HEK293T (cell line): ENCODE measurements at regions not wholly inside any gene's neighbourhood (a gene's known extent, or its start where the extent isn't known, plus 50 kb on each side); places are given as distances from the start of the nearest gene placed in this dataset.
"Not testable (repeated sequence)": the region's sequence is repeated elsewhere in the genome, so short reads cannot be mapped to it uniquely, and the experiment has no call there.

ENCODE experiments used
- CTCF ChIA-PET: fragments of 350-600 bp; formaldehyde crosslinking; extraction: SDS; loops from one replicate; lab custom pipeline; 2021; ENCODE audit warnings: antibody characterized with exemption, inconsistent platforms; lab: Yijun Ruan, JAX
- POLR2A ChIA-PET: fragments of 350-600 bp; formaldehyde crosslinking; extraction: SDS; loops from one replicate; lab custom pipeline; 2020; ENCODE audit warnings: antibody characterized with exemption, inconsistent platforms; lab: Yijun Ruan, JAX
- DNase-seq: peaks from one replicate; pipeline ENCODE4 v3.0.0; 2012; ENCODE audit warnings: mixed read lengths; ENCODE audit errors: extremely low spot score
- ARNT ChIP-seq: fragments of 450-650 bp; IDR thresholded peaks from 2 replicates; pipeline ENCODE4 v1.6.1; 2017; ENCODE audit warnings: mild to moderate bottlenecking
- BHLHE40 ChIP-seq: fragments of 450-650 bp; IDR thresholded peaks from 2 replicates; pipeline ENCODE4 v1.6.1; 2016; ENCODE audit warnings: mild to moderate bottlenecking, moderate library complexity, borderline replicate concordance
- CTBP1 ChIP-seq: fragments of 450-650 bp; IDR thresholded peaks from 2 replicates; pipeline ENCODE4 v1.6.1; 2016; ENCODE audit warnings: borderline replicate concordance
- ELF4 ChIP-seq: fragments of 450-650 bp; IDR thresholded peaks from 2 replicates; pipeline ENCODE4 v1.6.1; 2017; ENCODE audit warnings: antibody characterized with exemption
- FOXA1 ChIP-seq: fragments of 450-650 bp; IDR thresholded peaks from 2 replicates; pipeline ENCODE4 v1.6.1; 2016; ENCODE audit warnings: mild to moderate bottlenecking
- FOXK2 ChIP-seq: fragments of 450-650 bp; IDR thresholded peaks from 2 replicates; pipeline ENCODE4 v1.6.1; 2016; ENCODE audit warnings: mild to moderate bottlenecking
- FOXM1 ChIP-seq: fragments of 450-650 bp; IDR thresholded peaks from 2 replicates; pipeline ENCODE4 v1.6.1; 2017; ENCODE audit warnings: mild to moderate bottlenecking, borderline replicate concordance
- HDGF ChIP-seq: fragments of 450-650 bp; IDR thresholded peaks from 2 replicates; pipeline ENCODE4 v1.6.1; 2017; ENCODE audit warnings: antibody characterized with exemption, borderline replicate concordance
- L3MBTL2 ChIP-seq: fragments of 450-650 bp; conservative IDR thresholded peaks from 2 replicates; pipeline ENCODE4 v1.6.1; 2016; ENCODE audit warnings: mild to moderate bottlenecking
- LEF1 ChIP-seq: fragments of 450-650 bp; IDR thresholded peaks from 2 replicates; pipeline ENCODE4 v1.6.1; 2017; ENCODE audit warnings: mild to moderate bottlenecking, borderline replicate concordance
- NFRKB ChIP-seq: fragments of 450-650 bp; IDR thresholded peaks from 2 replicates; pipeline ENCODE4 v1.6.1; 2016; ENCODE audit warnings: mild to moderate bottlenecking, moderate library complexity
- SP1 ChIP-seq: fragments of 450-650 bp; IDR thresholded peaks from 2 replicates; pipeline ENCODE4 v1.6.1; 2017
- SUZ12 ChIP-seq: fragments of 450-650 bp; IDR thresholded peaks from 2 replicates; pipeline ENCODE4 v1.6.1; 2016; ENCODE audit warnings: mild to moderate bottlenecking
- TARDBP ChIP-seq: fragments of 450-650 bp; IDR thresholded peaks from 2 replicates; pipeline ENCODE4 v1.6.1; 2016
- ZNF384 ChIP-seq: fragments of 450-650 bp; IDR thresholded peaks from 2 replicates; pipeline ENCODE4 v1.6.1; 2016
- TF ChIP-seq, protein P1 (sequence below): fragments of 450-650 bp; IDR thresholded peaks from 2 replicates; pipeline ENCODE4 v1.6.1; 2016

DNA sequence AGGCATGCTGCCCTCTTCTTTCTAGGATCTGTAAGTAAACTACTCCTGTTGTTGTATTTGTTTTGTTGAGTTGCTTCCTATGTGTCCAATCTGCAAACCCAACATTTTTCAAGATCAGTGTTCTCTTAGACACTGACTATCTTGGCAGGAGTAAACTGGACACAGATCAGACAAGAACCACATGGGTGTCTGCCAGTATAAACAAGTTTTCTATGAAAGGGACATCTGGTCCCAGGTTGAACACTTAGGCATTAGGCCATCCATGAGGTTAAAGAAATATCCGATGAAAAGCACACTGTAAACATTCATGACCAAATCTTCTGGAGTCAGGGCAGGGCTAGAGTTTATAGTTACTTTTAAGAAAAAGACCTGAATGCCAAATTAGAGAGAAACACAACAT is 441.8 kb downstream of the NYAP2 start:
- POLR2A ChIA-PET = no interaction called here
- DNase-seq = no peak
- TF ChIP-seq CTBP1 (no peak), HDGF (no peak), TARDBP (no peak), SUZ12 (no peak), FOXA1 (no peak), SP1 (no peak), LEF1 (no peak), ELF4 (no peak), BHLHE40 (no peak), FOXK2 (no peak), NFRKB (no peak), L3MBTL2 (no peak), ZNF384 (no peak), ARNT (no peak), FOXM1 (no peak)
- TF ChIP-seq, protein P1, sequence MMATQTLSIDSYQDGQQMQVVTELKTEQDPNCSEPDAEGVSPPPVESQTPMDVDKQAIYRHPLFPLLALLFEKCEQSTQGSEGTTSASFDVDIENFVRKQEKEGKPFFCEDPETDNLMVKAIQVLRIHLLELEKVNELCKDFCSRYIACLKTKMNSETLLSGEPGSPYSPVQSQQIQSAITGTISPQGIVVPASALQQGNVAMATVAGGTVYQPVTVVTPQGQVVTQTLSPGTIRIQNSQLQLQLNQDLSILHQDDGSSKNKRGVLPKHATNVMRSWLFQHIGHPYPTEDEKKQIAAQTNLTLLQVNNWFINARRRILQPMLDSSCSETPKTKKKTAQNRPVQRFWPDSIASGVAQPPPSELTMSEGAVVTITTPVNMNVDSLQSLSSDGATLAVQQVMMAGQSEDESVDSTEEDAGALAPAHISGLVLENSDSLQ = no peak
- CTCF ChIA-PET = no interaction called here

DNA sequence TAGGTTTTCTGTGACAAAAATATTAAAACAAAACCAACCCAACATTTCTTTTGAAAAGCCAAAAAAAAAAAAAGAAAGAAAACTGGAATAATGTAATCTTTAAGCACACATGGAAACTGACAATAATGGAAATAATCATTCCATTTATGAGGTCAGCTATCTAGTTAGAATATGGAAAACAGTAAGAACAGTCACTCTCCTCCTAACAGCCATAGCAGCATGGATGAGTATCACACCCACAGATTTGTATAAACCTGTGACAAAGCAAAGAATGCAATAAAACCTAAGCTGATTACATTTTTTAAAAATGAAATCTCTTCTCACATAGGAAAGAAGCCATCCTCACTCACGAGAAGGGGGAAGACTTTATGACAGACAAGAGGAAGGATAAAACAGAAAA is 437.8 kb downstream of the NYAP2 start:
- TF ChIP-seq L3MBTL2 = no peak
- no peak for TF ChIP-seq ELF4
- TF ChIP-seq LEF1 = no peak
- no peak for TF ChIP-seq NFRKB
- TF ChIP-seq FOXK2 = no peak
- no peak for TF ChIP-seq ZNF384
- no peak for TF ChIP-seq SUZ12
- TF ChIP-seq FOXM1 = no peak
- POLR2A ChIA-PET = no interaction called here
- CTCF ChIA-PET = no interaction called here

DNA sequence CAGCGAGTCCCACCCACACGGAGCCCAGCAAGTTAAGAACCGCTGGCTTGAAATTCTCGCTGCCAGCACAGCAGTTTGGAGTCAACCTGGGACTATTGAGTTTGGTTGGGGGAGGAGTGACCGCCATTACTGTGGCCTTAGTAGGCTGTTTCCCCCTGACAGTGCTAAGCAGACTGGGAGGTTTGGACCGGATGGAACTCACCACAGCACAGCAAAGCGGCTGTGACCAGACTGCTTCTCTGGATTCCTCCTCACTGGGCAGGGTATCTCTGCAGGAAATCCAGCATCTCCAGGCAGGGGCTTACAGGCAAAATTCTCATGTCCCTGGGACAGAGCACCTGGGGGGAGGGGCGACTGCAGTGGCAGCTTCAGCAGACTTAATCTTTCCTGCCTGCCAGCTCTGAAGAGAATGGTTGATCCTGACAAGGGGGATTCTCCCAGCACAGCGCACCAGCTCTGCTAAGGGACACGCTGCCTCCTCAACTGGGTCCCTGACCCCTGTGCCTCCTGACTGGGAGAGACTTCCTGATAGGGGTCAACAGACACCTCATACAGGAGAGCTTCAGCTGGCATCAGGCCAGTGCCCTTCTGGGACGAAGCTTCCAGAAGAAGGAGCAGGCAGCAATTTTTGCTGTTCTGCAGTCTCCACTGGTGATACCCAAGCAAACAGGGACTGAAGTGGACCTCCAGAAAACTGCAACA is 425.4 kb downstream of the NYAP2 start:
- ChIA-PET POLR2A (no interaction called here), CTCF (no interaction called here)
- TF ChIP-seq, protein P1 = no peak
- no peak for TF ChIP-seq ZNF384
- no peak for TF ChIP-seq FOXA1
- TF ChIP-seq SUZ12 = no peak
- TF ChIP-seq SP1 = no peak
- TF ChIP-seq L3MBTL2 = no peak
- no peak for TF ChIP-seq ELF4
- no peak for TF ChIP-seq HDGF
- TF ChIP-seq NFRKB = no peak
- no peak for TF ChIP-seq FOXK2
- no peak for TF ChIP-seq LEF1
- TF ChIP-seq CTBP1 = no peak
- TF ChIP-seq ARNT = no peak
- TF ChIP-seq FOXM1 = no peak
- no peak for TF ChIP-seq BHLHE40
- DNase-seq = no peak

More for the DNA sequence above, 437.8 kb downstream of the NYAP2 start:
- DNase-seq = no peak

DNA sequence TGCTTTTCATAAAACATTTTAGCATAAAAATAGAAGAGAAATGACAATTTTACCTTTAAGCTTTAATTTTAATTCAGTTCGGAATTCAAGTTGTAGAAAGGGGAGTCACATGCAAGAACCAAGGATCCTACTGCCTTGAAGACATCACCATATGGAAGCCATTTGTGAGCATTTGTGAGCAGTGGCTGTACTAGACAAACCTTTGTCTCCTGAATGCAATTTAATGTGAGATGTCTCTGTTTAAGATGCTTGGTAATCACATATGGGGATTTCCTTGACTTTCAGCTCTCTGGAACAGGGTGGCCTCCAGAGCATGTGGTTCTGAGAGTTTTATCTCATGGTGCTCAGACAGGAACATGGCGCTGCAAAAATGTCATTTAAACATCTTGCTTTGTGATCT is 421.8 kb downstream of the NYAP2 start:
- no peak for DNase-seq
- ChIA-PET CTCF (no interaction called here), POLR2A (no interaction called here)
- TF ChIP-seq SUZ12 (no peak), LEF1 (no peak), CTBP1 (no peak), SP1 (no peak), FOXK2 (no peak), ARNT (no peak), BHLHE40 (no peak), HDGF (no peak), ZNF384 (no peak), TARDBP (no peak)

DNA sequence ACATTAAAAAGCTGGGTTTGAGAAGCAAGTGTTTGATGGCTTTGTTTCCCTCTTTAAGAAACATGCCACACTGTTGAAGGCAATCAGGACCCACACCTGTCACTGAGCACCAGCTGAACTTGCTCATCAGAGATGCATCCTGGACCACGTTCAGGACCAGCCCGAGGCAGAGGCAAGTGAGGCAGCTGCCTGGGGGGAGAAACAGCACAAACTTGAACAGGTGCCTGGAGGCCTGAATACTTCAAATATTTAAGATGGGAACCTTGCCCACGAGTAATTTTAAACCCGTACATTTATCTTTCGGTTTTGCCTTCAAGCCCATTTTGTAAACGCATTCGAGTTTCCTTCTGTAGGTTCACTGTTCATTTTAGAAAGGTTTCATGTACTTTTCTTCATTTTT is 421.3 kb downstream of the NYAP2 start:
- TF ChIP-seq ZNF384 (no peak), SP1 (no peak), L3MBTL2 (no peak), FOXK2 (no peak)
- POLR2A ChIA-PET = no interaction called here
- DNase-seq = no peak
- CTCF ChIA-PET = no interaction called here

DNA sequence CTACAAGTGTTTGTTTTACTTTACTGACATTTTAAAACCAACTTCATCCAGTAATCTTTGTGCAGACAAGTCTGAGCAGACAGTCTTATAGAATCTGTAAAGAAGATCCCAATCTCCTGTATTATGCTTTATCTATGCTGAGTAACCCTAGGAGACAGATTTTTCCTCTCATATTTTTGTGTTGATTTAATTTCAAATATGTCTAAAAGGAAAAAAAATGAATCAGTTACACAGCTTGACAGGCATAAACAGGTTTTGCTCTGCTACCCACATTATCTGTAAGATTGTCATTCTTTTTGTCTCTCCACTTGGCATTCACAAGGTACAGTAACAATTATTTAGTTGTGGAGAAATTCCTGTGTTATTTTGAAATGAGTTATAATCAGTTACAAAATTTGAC is 415.0 kb downstream of the NYAP2 start:
- TF ChIP-seq FOXK2 (no peak), SUZ12 (no peak), ARNT (no peak), NFRKB (no peak), L3MBTL2 (no peak), CTBP1 (no peak), FOXM1 (no peak), ZNF384 (no peak), LEF1 (no peak), BHLHE40 (no peak), HDGF (no peak)
- TF ChIP-seq, protein P1 = no peak
- CTCF ChIA-PET = no interaction called here

DNA sequence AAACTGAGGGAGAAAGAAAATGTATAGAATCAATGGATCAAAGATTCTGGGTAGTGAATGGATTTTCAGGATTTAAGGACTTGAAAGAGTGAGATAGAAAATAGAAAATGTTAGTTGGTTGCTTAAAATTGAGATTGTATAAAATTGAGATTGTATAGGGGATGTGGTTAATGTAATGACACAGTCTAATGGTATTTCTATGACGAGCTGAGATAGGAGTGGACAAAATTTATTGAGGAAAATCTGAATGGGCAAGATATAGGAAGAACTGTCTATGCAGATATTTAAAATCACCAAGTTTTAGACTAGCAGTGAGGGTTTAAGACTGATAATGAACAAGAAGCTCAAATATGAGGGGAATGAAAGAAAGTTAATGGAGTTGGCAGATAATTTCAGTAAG is 406.6 kb downstream of the NYAP2 start:
- TF ChIP-seq ARNT = no peak
- no peak for TF ChIP-seq HDGF
- TF ChIP-seq BHLHE40 = no peak
- TF ChIP-seq, protein P1 = no peak
- no peak for TF ChIP-seq NFRKB
- no peak for TF ChIP-seq SUZ12
- no peak for TF ChIP-seq LEF1
- TF ChIP-seq ZNF384 = no peak
- TF ChIP-seq FOXA1 = no peak
- no peak for TF ChIP-seq FOXM1
- TF ChIP-seq FOXK2 = no peak
- TF ChIP-seq SP1 = no peak
- TF ChIP-seq TARDBP = no peak
- CTCF ChIA-PET = no interaction called here
- no peak for DNase-seq
- POLR2A ChIA-PET = no interaction called here

More for the DNA sequence above, 415.0 kb downstream of the NYAP2 start:
- no peak for DNase-seq
- POLR2A ChIA-PET = no interaction called here

DNA sequence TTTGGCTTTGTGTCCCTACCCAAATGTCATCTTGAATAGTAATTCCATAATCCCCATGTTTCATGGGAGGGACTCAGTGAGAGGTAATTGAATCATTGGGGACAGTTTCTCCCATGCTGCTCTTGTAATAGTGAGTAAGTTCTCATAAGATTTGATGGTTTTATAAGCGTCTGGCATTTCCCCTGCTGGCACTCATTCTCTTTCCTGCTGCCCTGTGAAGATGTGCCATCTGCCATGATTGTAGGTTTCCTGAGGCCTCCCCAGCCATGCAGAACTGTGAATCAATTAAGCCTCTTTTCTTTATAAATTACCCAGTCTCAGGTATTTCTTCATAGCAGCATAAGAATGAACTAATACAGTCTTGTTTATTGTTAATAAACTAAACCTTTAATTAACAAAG is 402.6 kb downstream of the NYAP2 start:
- CTCF ChIA-PET, POLR2A ChIA-PET, DNase-seq: not testable (repeated sequence)
